ENCODE measurements at regions not wholly inside any gene's neighbourhood (a gene's known extent, or its start where the extent isn't known, plus 50 kb on each side); places are given as distances from the start of the nearest gene placed in this dataset.
A peak's percentile ranks its signal among the peaks of the same experiment; 100 is the strongest.

DNA sequence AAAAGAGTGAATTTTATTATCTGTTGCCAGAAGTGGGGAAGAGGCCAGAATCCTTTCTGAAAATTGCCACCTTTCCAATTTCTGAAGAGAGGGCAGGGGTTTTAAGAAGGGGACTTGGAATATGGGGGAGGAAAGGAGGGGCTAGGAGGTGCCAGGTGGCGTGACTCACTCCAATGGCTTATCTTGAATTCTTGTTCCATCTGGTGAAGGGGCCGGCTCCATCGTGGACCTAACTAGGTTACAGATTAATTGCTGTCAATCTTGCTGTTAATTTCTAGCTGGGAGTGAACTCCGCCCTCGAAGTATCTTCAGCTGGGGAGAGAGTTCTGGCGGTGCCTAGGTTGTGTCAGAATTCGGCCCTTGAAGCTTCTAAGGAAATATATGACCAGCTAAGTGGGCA is 138.7 kb downstream of the YTHDC2 start:
- no peak overlapping the region for H3K4me3 ChIP-seq
- no peaks in the 10 kb centered on the region; the same call in 1 of the 2 replicates for H3K27me3 ChIP-seq (ENCODE audit: low read depth)
- H3K36me3 ChIP-seq (replicated peaks), result no peaks in the 10 kb centered on the region
- no peaks in the 10 kb centered on the region for H3K4me1 ChIP-seq
- DNase-seq (ENCODE audit: low spot score in 2 of 2), result no peak
- in situ Hi-C loops (cut with MboI; ENCODE audit: low sequenced_read_pairs), result loop anchor here (25.0 kb wide), 1 partner anchor 1410 kb away; no protein-coding TSS in a partner anchor
- no peaks in the 10 kb centered on the region for H3K9me3 ChIP-seq

DNA sequence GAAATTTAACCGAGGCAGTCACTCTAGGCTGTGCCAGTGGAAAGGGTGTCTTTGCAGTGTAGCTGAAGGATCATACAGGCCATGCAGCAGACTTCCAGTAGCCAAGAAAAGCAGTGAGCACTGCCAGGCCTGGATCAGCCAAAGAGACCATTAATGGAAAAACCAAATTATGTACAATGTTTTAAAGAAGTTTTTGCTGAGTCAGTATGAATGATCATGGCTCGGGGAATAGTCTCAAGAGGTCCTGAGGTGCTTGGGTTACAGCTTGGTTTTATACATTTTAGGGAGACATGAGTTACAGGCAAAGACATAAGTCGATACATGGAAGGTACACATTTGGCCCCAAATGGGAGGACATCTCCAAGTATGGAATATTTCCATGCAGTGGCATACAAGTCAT is 141.3 kb downstream of the YTHDC2 start:
- H3K36me3 ChIP-seq (replicated peaks), result no peaks in the 10 kb centered on the region
- DNase-seq (ENCODE audit: low spot score in 2 of 2), result no peak
- in situ Hi-C loops (cut with MboI; ENCODE audit: low sequenced_read_pairs), result loop anchor here (25.0 kb wide), 1 partner anchor 1407 kb away; no protein-coding TSS in a partner anchor
- H3K9me3 ChIP-seq, result no peaks in the 10 kb centered on the region
- no peaks in the 10 kb centered on the region for H3K27me3 ChIP-seq (ENCODE audit: low read depth)
- H3K4me3 ChIP-seq, result no peak overlapping the region
- H3K4me1 ChIP-seq, result no peaks in the 10 kb centered on the region

DNA sequence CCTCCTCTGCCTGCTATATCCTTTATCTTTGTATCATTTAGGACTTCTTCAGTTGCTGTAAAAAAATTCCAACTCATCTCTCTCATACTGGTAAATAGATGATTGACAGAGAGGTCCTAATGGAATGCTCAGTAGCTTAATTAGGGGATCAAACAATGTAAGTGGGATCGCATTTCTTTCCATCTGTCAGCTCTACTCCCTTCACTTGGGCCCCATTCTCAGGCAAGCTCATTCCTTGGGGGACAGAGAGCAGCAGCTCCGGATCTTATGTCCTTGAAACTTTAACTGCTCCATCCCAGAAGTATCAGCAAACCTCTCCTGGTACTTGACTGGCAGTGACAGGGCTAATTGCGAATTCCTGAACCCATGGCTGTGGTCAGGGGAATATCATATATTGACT is 146.7 kb downstream of the YTHDC2 start:
- DNase-seq (ENCODE audit: low spot score in 2 of 2), result no peak
- no peaks in the 10 kb centered on the region for H3K9me3 ChIP-seq
- in situ Hi-C loops (cut with MboI; ENCODE audit: low sequenced_read_pairs), result loop anchor here (25.0 kb wide), 1 partner anchor 1402 kb away; no protein-coding TSS in a partner anchor
- no peaks in the 10 kb centered on the region for H3K4me1 ChIP-seq
- H3K27me3 ChIP-seq (ENCODE audit: low read depth), result 0 out of 2 replicates have a peak, but pooled peaks cover 2% of the 10 kb centered on the region
- no peaks in the 10 kb centered on the region for H3K36me3 ChIP-seq (replicated peaks)
- H3K4me3 ChIP-seq, result no peak overlapping the region

DNA sequence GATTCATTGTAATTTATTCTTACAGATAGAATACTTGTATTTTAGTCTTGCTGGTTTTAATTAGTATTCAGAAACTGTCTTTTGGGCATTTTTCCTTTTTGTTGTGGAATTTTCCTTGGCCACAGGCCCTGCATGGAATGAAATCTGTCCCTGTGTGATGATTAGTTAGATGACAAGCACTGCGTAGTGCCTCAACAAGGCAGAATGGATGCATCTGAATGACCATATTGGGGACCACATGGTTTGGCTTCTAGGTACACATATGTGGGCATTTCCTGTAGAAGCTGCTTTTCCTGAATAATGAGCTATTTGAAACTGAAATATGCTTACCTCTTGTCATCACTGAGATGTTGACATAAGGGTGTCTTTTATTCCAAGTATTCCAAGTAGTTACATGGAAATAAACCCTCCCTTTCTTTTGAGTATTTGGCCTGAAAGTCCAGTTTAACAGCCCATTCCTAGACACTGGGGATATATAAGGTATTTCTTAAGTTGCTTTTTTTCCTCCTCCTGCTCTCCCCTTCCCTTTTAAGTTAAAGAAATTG is 147.3 kb downstream of the YTHDC2 start:
- no peak overlapping the region for H3K4me3 ChIP-seq
- in situ Hi-C loops (cut with MboI; ENCODE audit: low sequenced_read_pairs), result loop anchor here (25.0 kb wide), 1 partner anchor 1402 kb away; no protein-coding TSS in a partner anchor
- H3K9me3 ChIP-seq, result no peaks in the 10 kb centered on the region
- DNase-seq (ENCODE audit: low spot score in 2 of 2), result no peak
- 0 out of 2 replicates have a peak, but pooled peaks cover 2% of the 10 kb centered on the region for H3K27me3 ChIP-seq (ENCODE audit: low read depth)
- H3K4me1 ChIP-seq, result no peaks in the 10 kb centered on the region
- H3K36me3 ChIP-seq (replicated peaks), result no peaks in the 10 kb centered on the region

DNA sequence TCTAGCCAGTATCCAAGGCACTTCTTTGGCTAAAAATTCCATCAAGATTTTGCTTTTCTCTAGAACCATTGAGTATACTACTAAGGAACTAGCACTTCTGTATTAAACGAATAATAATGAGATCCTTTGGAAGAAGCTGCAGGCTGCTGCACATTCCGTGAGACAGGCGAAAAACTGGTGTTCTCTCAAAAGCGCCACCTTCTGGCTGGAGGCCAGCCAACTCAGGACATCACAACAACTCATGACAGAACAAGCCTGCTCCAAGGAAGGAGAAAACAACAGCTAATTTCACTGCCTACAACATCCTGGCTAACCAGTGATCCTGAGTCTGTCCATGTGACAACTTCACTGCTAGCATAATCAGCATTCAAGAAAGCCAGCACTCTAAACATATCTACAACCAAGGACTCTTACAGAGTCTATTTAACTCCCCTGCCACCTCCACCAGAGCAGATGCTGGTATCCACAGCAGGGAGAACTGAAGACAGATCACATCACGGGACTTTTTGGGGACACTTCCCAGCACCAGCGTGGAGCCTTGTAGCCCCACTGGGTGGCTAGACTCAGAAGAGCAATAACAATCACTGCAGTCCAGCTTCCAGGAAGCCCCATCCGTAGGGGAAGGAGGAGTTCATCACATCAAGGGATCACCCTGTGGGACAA is 150.5 kb downstream of the YTHDC2 start:
- in situ Hi-C loops (cut with MboI; ENCODE audit: low sequenced_read_pairs), result loop anchor here (25.0 kb wide), 1 partner anchor 1398 kb away; no protein-coding TSS in a partner anchor
- no peaks in the 10 kb centered on the region for H3K4me1 ChIP-seq
- no peak overlapping the region for H3K4me3 ChIP-seq
- 0 out of 2 replicates have a peak, but pooled peaks cover 5% of the 10 kb centered on the region for H3K27me3 ChIP-seq (ENCODE audit: low read depth)
- H3K9me3 ChIP-seq, result no peaks in the 10 kb centered on the region
- H3K36me3 ChIP-seq (replicated peaks), result no peaks in the 10 kb centered on the region
- peak; percentile 27 to 72 for DNase-seq (ENCODE audit: low spot score in 2 of 2)

DNA sequence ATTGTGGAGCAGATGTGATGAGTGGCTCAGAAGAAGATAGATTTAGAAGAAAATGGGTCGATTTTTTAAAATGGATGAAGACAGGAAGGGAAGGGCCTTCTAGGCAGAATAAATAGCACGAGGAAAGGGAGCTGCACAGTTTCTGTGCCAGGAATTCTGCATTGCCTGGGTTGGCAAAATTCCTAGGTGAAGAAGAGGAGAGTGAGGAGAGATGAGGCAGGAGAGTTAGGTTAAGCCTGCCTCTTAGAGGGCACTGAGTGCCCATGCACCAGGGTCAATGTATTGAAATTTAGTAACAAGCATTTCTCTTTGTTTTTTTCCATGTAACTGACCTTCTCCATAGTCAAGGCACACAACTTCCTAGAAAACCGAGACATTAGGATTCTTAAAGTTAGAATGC is 159.5 kb downstream of the YTHDC2 start:
- Histone ChIP-seq H3K36me3 (replicated peaks) (no peaks in the 10 kb centered on the region), H3K9me3 (no peaks in the 10 kb centered on the region), H3K4me3 (no peak overlapping the region), H3K27me3 (ENCODE audit: low read depth) (no peaks in the 10 kb centered on the region), H3K4me1 (no peaks in the 10 kb centered on the region)
- DNase-seq (ENCODE audit: low spot score in 2 of 2), result no peak
- in situ Hi-C loops (cut with MboI; ENCODE audit: low sequenced_read_pairs), result loop anchor here (25.0 kb wide), 1 partner anchor 1389 kb away; no protein-coding TSS in a partner anchor

DNA sequence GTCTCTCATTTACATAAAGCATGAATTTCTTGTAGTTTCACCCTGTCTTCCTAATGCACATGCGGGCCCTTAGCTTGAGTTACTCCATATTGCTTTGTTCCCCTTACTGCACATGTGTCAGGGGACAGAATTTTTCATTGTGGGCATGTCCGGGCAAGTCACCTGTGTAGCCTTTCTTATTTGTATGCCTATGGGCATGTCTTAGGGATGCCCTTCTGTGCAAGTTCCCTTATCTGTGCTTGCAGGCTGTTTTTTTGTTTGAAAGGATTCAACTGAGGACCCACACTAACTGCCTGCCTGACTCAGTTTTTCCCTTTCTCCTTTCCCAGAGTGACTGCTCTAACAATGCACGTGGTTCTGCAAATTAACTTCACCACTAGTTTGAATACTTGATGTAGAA is 161.7 kb downstream of the YTHDC2 start:
- Histone ChIP-seq H3K9me3 (no peaks in the 10 kb centered on the region), H3K4me1 (no peaks in the 10 kb centered on the region), H3K4me3 (no peak overlapping the region), H3K36me3 (replicated peaks) (no peaks in the 10 kb centered on the region), H3K27me3 (ENCODE audit: low read depth) (no peaks in the 10 kb centered on the region)
- no peak for DNase-seq (ENCODE audit: low spot score in 2 of 2)
- in situ Hi-C loops (cut with MboI; ENCODE audit: low sequenced_read_pairs), result loop anchor here (25.0 kb wide), 2 partner anchors 787 to 1112 kb away; no protein-coding TSS in a partner anchor

DNA sequence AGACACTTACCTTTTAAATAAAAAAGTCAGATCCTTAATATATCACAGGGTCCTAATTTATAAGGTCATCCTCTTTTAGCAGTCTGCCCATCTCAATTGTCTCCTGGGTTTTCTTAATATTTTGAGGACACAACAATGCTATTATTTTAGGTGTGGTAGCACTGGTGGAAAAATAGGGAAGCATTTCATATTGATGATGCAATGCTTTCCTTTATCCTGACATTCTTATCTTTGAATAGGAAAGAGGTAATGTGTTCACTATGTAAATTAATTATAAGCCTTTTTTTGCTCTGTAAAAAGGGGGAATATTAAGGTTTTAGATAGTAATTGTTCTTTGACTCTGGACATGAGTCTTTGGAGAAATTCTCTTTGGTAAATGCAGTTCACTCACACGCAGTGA is 164.7 kb downstream of the YTHDC2 start:
- Histone ChIP-seq H3K9me3 (no peaks in the 10 kb centered on the region), H3K27me3 (ENCODE audit: low read depth) (no peaks in the 10 kb centered on the region), H3K4me1 (no peaks in the 10 kb centered on the region), H3K36me3 (replicated peaks) (no peaks in the 10 kb centered on the region), H3K4me3 (no peak overlapping the region)
- no peak for DNase-seq (ENCODE audit: low spot score in 2 of 2)
- in situ Hi-C loops (cut with MboI; ENCODE audit: low sequenced_read_pairs), result loop anchor here (25.0 kb wide), 2 partner anchors 784 to 1109 kb away; no protein-coding TSS in a partner anchor

DNA sequence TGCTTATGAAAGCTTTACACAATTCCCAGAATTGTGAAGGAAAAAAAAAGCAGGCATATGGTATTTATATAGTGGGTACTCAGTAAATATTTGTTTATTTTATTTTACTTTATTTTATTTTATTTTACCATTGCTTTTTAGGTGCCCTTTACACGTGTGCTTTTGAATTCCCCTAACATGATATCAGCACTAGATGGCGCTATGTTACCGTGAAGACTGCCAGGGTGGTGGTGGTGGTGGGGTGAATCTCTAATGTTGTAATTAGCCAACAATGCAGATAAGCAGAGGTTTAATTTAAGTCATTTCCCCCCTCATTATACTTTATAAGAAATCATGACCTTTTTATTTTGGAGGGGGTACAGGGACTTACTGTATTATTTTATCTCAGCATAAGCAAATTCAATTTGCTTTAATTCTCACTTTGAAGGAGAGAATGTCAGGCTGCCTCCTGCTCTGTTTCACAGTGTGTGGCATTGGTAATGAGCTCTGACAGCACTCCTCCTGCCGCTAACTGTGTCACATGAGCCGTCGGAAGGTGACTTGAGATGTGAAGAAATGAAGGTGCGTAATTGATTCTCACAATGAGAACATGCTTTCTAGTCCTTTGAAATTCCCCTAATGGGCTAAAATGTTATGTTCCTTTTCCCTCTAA is 165.6 kb downstream of the YTHDC2 start:
- in situ Hi-C loops (cut with MboI; ENCODE audit: low sequenced_read_pairs), result loop anchor here (25.0 kb wide), 2 partner anchors 783 to 1108 kb away; no protein-coding TSS in a partner anchor
- Histone ChIP-seq H3K9me3 (no peaks in the 10 kb centered on the region), H3K27me3 (ENCODE audit: low read depth) (no peaks in the 10 kb centered on the region), H3K4me3 (no peak overlapping the region), H3K36me3 (replicated peaks) (no peaks in the 10 kb centered on the region), H3K4me1 (no peaks in the 10 kb centered on the region)
- peak; percentile 37 to 58 for DNase-seq (ENCODE audit: low spot score in 2 of 2)

DNA sequence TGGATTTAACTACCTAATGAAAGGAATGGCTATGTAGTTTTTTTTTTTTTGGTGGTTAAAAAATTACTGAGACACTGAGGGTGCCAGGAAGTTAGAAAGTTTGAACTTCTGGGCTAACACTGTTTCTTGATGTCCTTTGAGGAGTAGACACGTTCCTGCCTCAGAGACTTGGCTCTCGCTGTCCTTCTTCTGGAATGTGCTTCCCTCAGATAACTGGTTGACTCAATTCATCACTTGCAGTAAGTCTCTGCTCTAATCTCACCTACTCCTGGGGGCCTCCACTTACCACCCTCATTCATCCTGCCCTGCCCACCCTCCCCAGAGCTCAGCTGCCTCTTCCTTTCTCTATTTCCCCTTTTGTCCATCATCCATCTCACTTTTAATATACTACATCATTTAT is 167.0 kb downstream of the YTHDC2 start:
- Histone ChIP-seq H3K9me3 (no peaks in the 10 kb centered on the region), H3K4me1 (no peaks in the 10 kb centered on the region), H3K36me3 (replicated peaks) (no peaks in the 10 kb centered on the region), H3K4me3 (no peak overlapping the region), H3K27me3 (ENCODE audit: low read depth) (no peaks in the 10 kb centered on the region)
- DNase-seq (ENCODE audit: low spot score in 2 of 2), result no peak
- in situ Hi-C loops (cut with MboI; ENCODE audit: low sequenced_read_pairs), result loop anchor here (25.0 kb wide), 2 partner anchors 782 to 1107 kb away; no protein-coding TSS in a partner anchor

DNA sequence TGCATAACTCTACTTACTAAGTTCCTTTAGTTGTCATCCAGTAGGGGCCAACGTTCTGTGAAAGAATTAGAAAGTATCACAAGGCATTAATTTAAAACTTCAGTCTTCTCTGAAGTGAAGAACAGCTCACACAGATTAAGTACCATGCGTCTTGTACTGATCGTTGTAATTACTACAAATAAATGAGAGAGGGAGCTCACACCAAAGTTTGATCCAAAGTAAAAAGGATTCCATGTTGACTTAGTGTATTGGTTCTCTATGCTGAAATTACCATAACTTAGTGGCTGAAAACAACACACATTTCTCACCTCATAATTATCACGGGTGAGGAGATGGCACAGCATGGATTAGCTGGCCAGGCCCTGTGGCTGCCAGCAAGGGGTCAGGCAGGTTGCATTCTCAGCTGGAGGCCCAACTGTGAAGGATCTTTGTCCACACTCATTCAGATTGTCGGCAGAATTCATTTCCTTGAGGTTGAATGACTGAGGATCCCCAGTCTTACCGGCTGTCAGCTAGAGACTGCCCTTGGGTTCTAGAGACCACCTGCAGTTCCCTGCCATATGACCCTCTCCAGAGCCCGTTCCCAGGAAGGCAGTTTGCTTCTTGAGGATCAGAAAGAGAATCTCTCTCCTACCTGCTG is 169.1 kb downstream of the YTHDC2 start:
- DNase-seq (ENCODE audit: low spot score in 2 of 2), result no peak
- in situ Hi-C loops (cut with MboI; ENCODE audit: low sequenced_read_pairs), result loop anchor here (25.0 kb wide), 2 partner anchors 780 to 1105 kb away; no protein-coding TSS in a partner anchor

DNA sequence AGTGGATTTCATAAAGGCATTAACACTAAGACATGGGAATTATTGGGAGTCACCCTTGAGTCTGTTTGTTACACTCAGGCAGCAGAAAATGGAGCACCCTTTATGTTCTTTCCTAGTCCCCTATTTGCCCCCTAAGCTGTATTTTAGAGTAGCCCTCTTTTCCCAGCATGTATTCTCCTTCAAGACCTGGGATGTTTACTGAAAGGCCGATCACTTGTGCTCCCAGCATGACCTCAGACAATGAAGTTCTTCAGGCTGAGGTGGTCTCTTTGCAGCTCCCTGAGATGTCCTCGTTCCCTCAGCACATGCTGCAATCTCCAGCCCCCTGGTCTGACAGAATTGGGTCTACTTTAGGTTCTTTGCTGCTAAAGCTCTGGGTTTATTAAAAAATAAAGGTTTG is 169.7 kb downstream of the YTHDC2 start:
- H3K9me3 ChIP-seq, result no peaks in the 10 kb centered on the region

More for the DNA sequence above, 169.1 kb downstream of the YTHDC2 start:
- Histone ChIP-seq H3K27me3 (ENCODE audit: low read depth) (peaks cover 4% of the 10 kb centered on the region; the same call in 1 of the 2 replicates), H3K36me3 (replicated peaks) (no peaks in the 10 kb centered on the region), H3K4me1 (no peaks in the 10 kb centered on the region), H3K9me3 (no peaks in the 10 kb centered on the region), H3K4me3 (no peak overlapping the region)

DNA sequence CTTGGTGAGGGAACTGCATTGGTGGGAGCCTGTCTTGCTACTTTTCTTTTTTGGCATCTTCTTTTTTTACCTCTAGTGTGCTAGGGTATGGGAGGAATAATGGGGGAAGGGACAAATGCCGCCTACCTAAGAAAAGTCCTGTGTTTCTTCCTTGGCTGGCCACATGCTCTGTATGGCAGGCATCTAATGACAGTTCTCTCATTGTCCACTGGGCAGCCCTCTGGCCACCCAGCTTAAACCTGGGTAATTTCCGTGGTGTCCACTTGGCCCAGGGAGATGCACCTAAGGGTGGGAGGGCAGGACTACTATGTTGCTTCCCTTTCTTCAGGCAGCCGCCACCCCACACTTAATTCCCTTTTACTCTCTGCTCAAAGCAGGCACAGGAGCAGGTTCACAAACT is 173.1 kb downstream of the YTHDC2 start:
- H3K4me1 ChIP-seq, result no peaks in the 10 kb centered on the region
- in situ Hi-C loops (cut with MboI; ENCODE audit: low sequenced_read_pairs), result loop anchor here (25.0 kb wide), 2 partner anchors 776 to 1101 kb away; no protein-coding TSS in a partner anchor
- DNase-seq (ENCODE audit: low spot score in 2 of 2), result no peak
- no peaks in the 10 kb centered on the region for H3K36me3 ChIP-seq (replicated peaks)
- no peaks in the 10 kb centered on the region for H3K9me3 ChIP-seq
- H3K27me3 ChIP-seq (ENCODE audit: low read depth), result peaks cover 14% of the 10 kb centered on the region
- no peak overlapping the region for H3K4me3 ChIP-seq

More for the DNA sequence above, 169.7 kb downstream of the YTHDC2 start:
- Histone ChIP-seq H3K27me3 (ENCODE audit: low read depth) (peaks cover 4% of the 10 kb centered on the region; the same call in 1 of the 2 replicates), H3K4me3 (no peak overlapping the region), H3K4me1 (no peaks in the 10 kb centered on the region), H3K36me3 (replicated peaks) (no peaks in the 10 kb centered on the region)
- in situ Hi-C loops (cut with MboI; ENCODE audit: low sequenced_read_pairs), result loop anchor here (25.0 kb wide), 2 partner anchors 779 to 1104 kb away; no protein-coding TSS in a partner anchor
- no peak for DNase-seq (ENCODE audit: low spot score in 2 of 2)
